Mucosa of gallbladder (tissue), 1 donor: ENCODE measurements at regions not wholly inside any gene's neighbourhood (a gene's known extent, or its start where the extent isn't known, plus 50 kb on each side); places are given as distances from the start of the nearest gene placed in this dataset.
"Not testable (repeated sequence)": the region's sequence is repeated elsewhere in the genome, so short reads cannot be mapped to it uniquely, and the experiment has no call there.

Experiments used
- DNase-seq: peaks from one replicate; pipeline ENCODE4 v3.0.0-alpha.2; 2020; ENCODE audit warnings: low spot score
- donor health status: DM: no; HTN: no; CAD: no.

DNA sequence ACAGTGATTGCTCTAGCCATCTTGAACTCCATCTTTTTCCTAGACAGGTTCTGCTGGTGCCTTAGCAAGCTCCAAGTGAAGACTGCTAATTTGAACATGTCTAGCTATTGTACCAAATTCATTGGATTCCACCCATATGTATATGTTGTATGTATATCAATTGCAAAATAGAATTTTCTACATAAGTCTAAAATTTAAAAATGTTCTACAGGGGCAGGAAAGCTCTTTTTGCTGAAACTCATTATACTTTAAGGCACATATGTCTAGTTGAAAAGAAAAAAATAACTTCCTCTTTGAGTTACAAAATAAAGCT lies 845.3 kb downstream of the MCTP2 start:
- no peak for DNase-seq

- no peak for DNase-seq
Observed at GRCh38 chr15:95078003-95078402, 846.6 kb downstream of the MCTP2 start.

DNA sequence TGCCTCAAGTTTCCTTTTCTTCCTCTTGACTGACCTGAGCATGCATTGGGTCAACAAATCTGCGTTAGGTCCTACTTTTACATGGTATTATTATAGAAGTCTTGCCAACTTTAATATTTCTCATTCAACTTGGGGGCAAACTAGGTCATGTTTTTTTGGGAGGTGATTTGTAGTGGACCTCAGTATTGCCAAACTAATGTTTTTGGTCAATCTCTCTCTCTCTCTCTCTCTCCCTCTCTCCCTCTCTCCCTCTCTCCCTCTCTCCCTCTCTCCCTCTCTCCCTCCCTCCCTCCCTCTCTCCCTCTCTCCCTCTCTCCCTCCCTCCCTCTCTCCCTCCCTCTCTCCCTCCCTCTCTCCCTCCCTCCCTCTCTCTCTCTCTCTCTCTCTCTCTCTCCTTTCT lies 848.9 kb downstream of the MCTP2 start:
- DNase-seq = not testable (repeated sequence)

GRCh38 chr15:95085056-95085455 lies 853.7 kb downstream of the MCTP2 start:
- no peak for DNase-seq

GRCh38 chr15:95086531-95087252 lies 855.3 kb downstream of the MCTP2 start:
- DNase-seq = peak; percentile 23

GRCh38 chr15:95087253-95087609 lies 855.9 kb downstream of the MCTP2 start:
- no peak for DNase-seq

DNA sequence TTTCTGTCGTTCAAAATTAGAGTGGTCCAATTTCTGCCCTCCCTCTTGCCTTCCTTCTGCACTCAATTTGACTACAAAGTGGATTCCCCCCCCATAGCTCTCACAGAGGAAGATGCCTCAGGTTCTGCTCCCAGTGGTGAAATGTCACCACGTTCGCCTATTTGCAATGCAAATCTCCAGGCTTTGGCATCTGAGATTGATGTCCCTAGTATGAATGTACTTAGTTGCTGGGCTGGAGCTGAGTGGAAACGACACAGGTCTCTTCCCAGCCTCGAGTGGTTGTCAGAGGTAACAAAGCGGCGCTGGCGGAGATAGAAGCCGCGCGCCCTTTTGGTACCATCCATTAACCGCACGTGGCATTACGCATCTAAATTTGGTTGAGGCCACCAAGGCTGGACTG lies 860.1 kb downstream of the MCTP2 start:
- no peak for DNase-seq

GRCh38 chr15:95095250-95095649 lies 863.9 kb downstream of the MCTP2 start:
- DNase-seq = no peak

DNA sequence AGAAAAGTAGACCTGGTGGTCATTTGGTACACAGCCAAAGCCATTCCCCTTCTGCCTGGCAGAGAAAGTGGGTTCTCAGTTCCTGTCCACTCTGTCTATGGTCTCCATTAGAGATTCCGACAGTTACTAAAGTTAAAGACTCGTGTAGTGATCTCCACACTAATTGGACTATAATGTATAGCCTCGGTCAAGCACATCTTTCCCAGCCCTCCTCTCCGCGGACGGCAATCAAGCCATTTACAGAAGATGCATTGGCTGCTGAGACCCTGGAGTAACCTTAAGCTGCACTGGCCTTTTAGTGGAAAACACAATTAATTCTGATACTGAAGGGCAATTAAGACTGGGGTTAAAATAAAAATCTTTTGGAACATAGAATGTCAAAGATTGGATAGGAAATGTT lies 865.3 kb downstream of the MCTP2 start:
- DNase-seq = no peak

GRCh38 chr15:95097361-95097760 lies 866.0 kb downstream of the MCTP2 start:
- DNase-seq = no peak

- no peak for DNase-seq
Observed at GRCh38 chr15:95105229-95105628, 873.9 kb downstream of the MCTP2 start.

DNA sequence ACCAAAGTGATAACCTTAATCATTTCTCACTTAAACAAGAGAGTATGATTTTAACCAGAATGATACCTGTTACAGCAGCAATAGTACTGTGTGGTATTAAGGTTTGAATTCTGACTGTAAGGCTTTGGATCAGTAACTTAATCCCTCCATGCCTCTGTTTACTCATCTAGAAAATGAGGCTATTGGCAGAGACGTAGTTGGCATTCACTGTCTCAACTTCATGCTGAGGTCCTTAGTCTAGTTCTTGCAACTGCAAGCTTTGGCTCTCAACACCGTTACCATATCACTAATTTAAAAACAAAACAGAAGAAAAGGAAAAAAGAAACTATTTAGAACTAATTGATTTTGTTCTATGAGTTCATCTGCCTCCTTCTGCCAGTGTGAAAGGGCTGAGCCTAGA lies 875.4 kb downstream of the MCTP2 start:
- no peak for DNase-seq

GRCh38 chr15:95108673-95109072 lies 877.3 kb downstream of the MCTP2 start:
- DNase-seq = no peak

GRCh38 chr15:95111969-95112368 lies 880.6 kb downstream of the MCTP2 start:
- no peak for DNase-seq

DNA sequence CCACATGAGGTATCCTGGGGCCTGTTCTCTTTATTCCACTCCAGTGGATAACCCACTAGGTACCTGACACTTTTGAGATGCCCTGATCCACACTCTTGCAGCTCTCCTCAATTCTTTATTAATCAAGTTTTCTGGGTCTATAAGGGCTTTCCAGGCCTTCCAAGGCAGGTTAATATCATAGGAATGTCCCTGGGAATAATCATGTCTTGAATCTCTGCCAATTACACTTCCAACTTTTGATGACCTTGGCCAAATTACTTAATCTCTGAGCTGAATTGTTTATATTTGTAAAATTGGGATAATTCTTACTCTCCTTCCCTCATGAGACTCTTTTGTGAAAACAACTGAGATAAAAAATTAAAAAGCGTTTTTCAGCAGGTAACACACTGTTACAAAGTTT lies 881.7 kb downstream of the MCTP2 start:
- DNase-seq = no peak

DNA sequence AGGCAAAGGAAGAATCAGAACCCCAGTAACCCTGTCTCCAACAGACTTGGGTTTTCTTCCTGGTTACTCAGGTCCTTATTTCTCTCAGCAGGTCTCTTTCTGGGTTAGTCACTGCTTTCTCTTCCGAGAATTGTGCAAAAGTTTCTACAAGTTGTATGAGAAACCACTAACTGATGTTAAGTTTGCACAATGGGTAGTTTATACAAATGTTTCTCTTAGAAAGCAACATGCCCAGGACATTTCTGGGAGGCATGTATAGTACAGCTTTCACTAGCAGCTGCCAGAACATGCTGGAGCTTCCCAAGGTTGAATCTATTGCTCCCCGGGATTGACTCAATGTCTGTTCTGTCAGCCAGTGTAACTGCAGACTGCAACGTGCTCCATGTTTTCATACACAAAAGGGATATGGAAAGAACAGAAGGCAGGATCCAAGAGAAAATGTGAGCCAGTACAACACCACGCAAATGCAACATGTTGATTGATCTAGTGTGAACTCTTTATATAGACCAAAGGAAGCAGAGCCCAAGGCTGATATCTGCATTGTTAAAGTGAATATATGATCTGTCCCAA lies 887.8 kb downstream of the MCTP2 start:
- DNase-seq = no peak

GRCh38 chr15:95120595-95120994 lies 889.2 kb downstream of the MCTP2 start:
- no peak for DNase-seq

- no peak for DNase-seq
Observed at GRCh38 chr15:95121191-95121590, 889.8 kb downstream of the MCTP2 start.

GRCh38 chr15:95125803-95126202 lies 894.4 kb downstream of the MCTP2 start:
- no peak for DNase-seq

GRCh38 chr15:95127356-95127755 lies 896.0 kb downstream of the MCTP2 start:
- no peak for DNase-seq

DNA sequence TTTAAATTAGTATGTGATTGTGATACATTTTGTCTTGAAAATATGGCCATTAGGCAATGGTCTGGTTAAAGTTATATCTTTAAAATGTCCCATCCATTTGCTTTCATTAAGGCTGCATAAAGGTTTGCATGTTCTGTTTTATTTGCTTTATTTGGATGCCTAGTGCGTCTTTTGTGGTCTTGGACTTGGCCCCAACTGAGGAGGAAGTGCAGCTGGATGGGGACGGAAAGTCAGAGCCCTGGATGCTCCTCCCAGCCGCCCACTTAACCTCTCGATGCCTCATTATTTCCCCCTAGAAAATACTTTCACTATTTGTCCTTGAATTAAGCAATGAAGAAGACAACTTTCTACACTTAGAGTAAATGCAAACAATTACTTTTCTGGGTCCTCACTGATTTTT lies 898.2 kb downstream of the MCTP2 start:
- DNase-seq = peak; percentile 32

DNA sequence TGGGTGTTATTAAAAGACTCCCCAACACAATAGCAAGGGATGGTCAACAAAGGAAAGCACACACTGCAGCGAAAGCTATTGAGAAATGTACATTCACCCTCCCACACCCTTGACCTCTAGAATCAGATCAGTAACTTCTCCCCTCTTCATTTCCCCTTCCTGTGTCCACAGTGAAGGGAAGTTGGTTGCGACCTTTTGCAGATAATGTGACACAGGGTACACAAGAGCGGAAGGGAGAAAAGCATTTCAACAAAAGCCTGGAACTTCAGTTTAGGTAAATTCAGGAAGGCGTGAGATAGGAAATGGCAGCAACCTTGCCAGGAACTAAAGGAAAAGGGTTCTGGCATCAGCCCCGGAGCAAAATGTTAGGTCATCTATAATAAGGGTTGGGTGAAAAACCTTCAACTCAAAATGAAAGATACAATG lies 899.8 kb downstream of the MCTP2 start:
- no peak for DNase-seq

DNA sequence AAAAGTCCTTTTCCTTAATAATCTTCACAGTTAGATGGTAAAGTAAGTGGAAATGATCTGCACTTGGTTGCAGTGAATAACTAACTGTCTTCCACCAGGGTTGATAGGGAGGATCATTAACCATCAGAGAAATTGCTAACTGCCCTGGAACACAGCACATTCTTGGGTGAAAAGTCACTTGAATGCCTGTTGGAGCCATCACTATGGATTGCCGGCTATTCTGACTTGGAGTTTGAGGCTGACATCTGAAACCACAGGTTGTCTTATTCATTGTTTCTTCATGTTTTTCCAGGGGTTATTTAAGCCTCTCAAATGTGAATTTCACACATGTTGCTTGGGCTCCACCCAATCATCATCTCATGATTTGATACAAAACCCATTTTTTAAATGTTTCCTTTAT lies 901.4 kb downstream of the MCTP2 start:
- DNase-seq = no peak

DNA sequence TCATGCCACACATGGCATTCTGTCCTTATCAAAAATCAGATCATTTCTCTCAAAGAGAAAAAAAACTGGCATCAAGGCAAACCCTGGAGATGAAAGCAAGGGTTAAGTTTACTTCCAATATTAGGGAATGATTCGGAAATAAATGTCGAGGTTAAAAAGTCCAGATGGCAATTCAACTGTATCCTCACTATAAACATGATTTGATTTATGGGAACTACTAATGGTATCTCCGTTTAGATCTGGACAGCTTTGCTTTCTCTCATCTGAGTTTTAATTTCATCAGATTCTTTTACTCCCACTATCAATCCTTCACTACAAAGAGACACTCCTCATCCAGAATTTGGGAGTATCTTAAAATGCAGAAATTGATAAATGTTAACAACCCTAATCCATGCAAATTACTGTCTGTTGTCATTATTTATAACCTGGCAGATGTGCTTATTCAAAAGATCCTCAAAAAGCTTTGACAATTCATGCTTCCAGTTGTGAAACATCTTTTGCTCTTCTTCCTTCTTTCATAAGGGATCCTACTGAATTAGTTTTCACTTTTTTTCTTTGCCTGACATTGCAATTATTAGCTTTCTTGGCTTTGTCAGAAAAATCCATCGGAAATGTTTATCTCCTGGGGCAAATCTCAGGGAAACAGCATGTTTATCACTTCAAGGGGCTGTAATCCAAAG lies 903.2 kb downstream of the MCTP2 start:
- no peak for DNase-seq
